Activated T-helper 17 cell treated with anti-CD3 and anti-CD28 coated beads, Interleukin-2, amount 50 U/mL, for 72 hours (primary cell): ENCODE measurements at regions not wholly inside any gene's neighbourhood (a gene's known extent, or its start where the extent isn't known, plus 50 kb on each side); places are given as distances from the start of the nearest gene placed in this dataset.

Source experiments
- ATAC-seq: fragments of 150-1000 bp; cut with Tn5 transposase; replicated peaks from 2 replicates; pipeline ENCODE4 v1.10.0; 2021; ENCODE audit warnings: mild to moderate bottlenecking, moderate library complexity
- H3K27ac Mint-ChIP-seq: one replicate; pipeline ENCODE4 v1.8.0; 2022; ENCODE audit warnings: mixed read lengths
- H3K27me3 Mint-ChIP-seq: one replicate; pipeline ENCODE4 v1.8.0; 2022; ENCODE audit warnings: mixed read lengths
- H3K36me3 Mint-ChIP-seq: one replicate; pipeline ENCODE4 v1.8.0; 2022; ENCODE audit warnings: low read depth, mild to moderate bottlenecking, mixed read lengths
- H3K4me1 Mint-ChIP-seq: one replicate; pipeline ENCODE4 v1.8.0; 2022; ENCODE audit warnings: mixed read lengths
- H3K4me3 Mint-ChIP-seq: one replicate; pipeline ENCODE4 v1.8.0; 2022; ENCODE audit warnings: mild to moderate bottlenecking, mixed read lengths
- H3K9me3 Mint-ChIP-seq: one replicate; pipeline ENCODE4 v1.8.0; 2022; ENCODE audit warnings: mixed read lengths

DNA sequence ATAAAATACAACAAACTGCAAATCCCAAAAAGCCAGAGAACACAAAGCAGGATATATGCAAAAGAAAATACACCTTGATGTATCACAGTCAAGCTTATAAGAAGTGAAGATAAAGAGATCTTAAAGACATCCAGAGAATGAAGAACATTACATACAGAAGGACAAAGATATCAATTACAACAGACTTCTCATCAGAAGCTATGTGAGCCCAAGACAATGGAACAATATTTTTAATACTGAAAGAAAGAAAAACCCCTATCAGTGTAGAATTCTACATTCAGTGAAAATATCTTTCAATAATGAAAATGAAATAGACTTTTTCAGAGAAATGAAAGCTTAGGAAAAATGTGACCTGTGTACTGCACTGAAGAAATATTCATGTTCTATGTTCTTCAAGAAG is 104.5 kb upstream of the PHACTR3 start:
- no peaks in the 10 kb centered on the region for H3K4me1 Mint-ChIP-seq
- H3K27ac Mint-ChIP-seq, result no peak overlapping the region
- ATAC-seq, result no peak
- peaks cover 35% of the 10 kb centered on the region for H3K27me3 Mint-ChIP-seq
- H3K4me3 Mint-ChIP-seq, result no peak overlapping the region
- H3K9me3 Mint-ChIP-seq, result no peaks in the 10 kb centered on the region
- no peaks in the 10 kb centered on the region for H3K36me3 Mint-ChIP-seq

DNA sequence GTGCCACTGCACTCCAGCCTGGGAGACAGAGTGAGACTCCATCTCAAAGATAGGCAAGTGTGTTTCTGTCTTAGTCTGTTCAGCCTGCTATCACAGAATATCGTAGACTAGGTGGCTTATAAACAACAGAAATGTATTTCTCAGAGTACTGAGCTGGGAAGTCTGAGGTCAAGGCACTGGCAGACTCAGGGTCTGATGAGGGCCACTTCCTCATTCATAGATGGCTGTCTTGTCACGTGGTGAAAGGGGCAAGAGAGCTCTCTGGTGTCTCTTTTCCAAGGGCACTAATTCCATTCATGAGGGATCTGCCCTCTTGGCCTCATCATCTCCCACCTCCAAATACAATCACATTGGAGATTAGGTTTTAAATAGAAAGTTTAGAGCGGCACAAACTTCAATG is 95.6 kb upstream of the PHACTR3 start:
- Mint-ChIP-seq H3K9me3 (no peaks in the 10 kb centered on the region), H3K27me3 (peaks cover 10% of the 10 kb centered on the region), H3K4me1 (no peaks in the 10 kb centered on the region), H3K36me3 (no peaks in the 10 kb centered on the region), H3K4me3 (no peak overlapping the region), H3K27ac (no peak overlapping the region)
- no peak for ATAC-seq

DNA sequence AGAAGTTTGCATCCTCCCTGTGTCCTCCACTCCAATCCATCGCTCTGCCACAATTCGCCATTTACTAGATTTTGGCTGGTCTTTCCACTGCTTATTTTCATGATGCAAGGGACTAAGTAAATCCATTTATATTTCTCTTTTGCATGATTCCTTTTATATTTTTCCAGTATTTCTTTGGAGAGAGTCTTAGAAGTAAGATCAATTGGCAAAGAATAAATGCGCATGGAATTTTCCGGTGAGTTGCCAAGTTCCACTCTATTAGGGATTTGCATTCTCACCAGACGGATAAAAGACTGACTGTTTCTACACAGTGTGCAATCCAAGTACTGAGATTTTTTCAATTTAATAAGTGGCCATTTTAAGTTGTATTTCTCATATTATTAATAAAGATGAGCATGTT is 91.7 kb upstream of the PHACTR3 start:
- Mint-ChIP-seq H3K36me3 (no peaks in the 10 kb centered on the region), H3K9me3 (no peaks in the 10 kb centered on the region), H3K27ac (no peak overlapping the region), H3K4me3 (no peak overlapping the region), H3K4me1 (peaks cover 5% of the 10 kb centered on the region), H3K27me3 (peaks cover 30% of the 10 kb centered on the region)
- no peak for ATAC-seq

DNA sequence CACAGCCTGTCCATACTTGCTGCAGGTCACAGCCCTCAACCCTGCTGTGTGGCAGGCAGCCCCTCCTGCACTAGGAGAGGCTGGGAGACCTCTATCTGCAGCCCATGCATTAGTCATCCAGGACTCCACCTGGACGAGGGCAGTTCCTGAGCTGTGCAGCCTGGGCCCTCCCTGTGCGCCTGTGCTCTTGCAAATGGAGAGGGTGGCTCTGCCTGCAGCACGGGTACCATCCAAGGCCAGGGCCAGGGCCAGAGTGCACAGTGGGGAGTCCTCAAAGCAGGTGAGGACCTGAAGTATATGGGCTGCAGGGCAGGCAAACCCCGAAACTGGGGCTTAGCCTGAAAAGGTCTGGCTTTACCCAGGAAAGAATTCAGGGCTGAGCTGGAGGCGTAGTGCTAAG is 89.8 kb upstream of the PHACTR3 start:
- H3K36me3 Mint-ChIP-seq, result no peaks in the 10 kb centered on the region
- H3K9me3 Mint-ChIP-seq, result no peaks in the 10 kb centered on the region
- H3K27ac Mint-ChIP-seq, result no peak overlapping the region
- ATAC-seq, result no peak
- peaks cover 40% of the 10 kb centered on the region for H3K27me3 Mint-ChIP-seq
- peaks cover 5% of the 10 kb centered on the region for H3K4me1 Mint-ChIP-seq
- no peak overlapping the region for H3K4me3 Mint-ChIP-seq

DNA sequence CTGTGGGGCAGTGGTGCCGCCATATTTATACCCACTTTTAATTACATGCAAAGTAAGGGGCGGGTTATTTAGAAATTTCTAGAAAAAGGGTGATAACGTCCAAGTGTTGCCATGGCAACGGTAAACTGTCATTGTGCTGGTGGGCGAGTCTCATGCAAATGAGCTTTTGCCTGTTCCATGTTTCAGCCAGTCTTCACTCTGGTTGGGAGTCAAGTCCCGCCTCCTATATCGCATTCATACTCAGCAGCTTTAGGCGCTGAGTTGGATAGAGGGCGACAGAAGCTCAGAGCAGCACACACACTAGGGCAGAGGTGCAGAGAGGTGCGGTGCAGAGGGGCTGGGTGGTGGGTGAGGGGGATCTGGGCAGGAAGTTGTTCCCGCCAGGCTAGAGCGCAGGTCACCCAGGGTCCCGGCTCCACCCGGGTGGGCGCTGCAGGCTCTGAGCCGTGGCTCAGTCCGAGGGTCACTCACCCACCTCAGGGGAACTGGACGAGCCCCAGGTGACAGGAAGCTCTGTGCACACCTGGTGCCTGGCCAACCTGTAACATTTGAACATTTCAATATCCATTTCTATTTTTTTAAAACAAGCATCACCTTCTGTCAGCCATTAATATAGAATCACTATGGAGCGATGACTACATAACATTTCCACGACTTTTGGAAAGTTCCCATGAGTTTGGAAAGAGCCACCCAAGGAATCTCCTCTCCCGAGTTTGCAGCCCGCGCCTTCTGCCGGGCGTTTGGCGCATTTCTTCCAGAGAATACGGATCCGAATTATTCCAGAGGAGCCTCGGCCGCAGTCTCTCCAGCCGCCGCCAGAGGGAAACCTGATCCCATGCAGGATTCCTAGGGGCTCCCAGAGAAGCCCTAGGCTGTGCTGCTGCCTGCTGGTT is 89.1 kb upstream of the PHACTR3 start:
- no peaks in the 10 kb centered on the region for H3K9me3 Mint-ChIP-seq
- ATAC-seq, result no peak
- no peak overlapping the region for H3K27ac Mint-ChIP-seq
- H3K4me1 Mint-ChIP-seq, result peaks cover 5% of the 10 kb centered on the region
- no peaks in the 10 kb centered on the region for H3K36me3 Mint-ChIP-seq
- peaks cover 42% of the 10 kb centered on the region for H3K27me3 Mint-ChIP-seq
- H3K4me3 Mint-ChIP-seq, result no peak overlapping the region

DNA sequence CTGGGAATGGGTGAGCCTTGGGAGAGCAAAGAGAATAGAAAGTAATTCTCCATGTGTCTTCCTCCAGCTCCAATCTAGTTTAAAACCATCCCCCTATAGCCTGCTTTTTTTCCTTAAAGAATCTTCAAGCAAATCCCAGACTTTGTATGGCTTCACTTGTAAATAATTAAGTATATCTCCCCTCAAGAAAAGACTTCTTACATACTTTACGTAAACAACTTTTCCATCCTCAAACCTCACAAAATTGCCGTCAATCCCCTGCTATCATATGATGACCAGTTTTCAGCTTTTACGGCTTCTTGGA is 88.5 kb upstream of the PHACTR3 start:
- Mint-ChIP-seq H3K36me3 (no peaks in the 10 kb centered on the region), H3K4me3 (no peak overlapping the region), H3K4me1 (peaks cover 5% of the 10 kb centered on the region), H3K9me3 (no peaks in the 10 kb centered on the region), H3K27ac (no peak overlapping the region), H3K27me3 (peaks cover 46% of the 10 kb centered on the region)
- no peak for ATAC-seq

DNA sequence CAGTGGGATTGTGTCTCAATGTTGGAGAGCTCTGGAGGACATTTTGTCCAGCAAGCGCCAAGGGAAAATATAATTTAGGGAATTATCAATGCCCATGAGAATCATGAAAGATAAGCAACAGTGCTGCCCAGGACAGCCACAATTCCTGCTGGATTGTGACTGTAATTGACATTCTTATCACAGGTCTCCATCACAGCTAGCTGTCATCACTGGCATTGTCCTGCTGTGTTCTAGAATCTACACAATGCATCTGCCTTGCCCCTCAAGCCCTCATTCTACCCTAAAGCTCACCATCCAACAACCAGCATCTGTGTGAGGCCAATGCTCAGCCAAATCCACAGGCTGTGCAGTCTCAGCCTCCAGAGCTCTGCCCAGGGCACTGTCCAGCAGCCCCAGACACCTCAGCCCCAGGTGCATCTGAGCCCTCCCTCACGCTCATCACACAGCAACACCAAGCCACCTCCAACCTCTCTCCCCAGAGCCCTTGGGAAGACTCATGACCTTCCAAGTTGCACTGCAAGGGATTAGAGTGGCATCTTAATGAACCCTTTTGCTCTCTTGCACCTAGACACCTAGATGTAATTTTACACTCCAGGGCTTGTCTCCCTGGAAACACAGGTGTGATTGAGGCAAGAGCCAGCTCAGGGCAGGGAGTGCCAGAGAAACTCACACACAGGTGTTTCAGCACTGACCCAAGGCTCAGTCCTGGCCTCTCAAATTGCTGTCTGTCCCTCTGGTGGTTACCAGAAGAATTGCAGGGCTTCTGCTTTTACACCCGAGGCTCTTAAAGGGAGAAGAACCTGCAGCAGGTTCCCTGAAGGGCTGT is 85.2 kb upstream of the PHACTR3 start:
- Mint-ChIP-seq H3K4me3 (no peak overlapping the region), H3K4me1 (peaks cover 5% of the 10 kb centered on the region), H3K36me3 (no peaks in the 10 kb centered on the region), H3K27ac (no peak overlapping the region), H3K9me3 (no peaks in the 10 kb centered on the region), H3K27me3 (peaks cover 52% of the 10 kb centered on the region)
- peak; percentile 67 for ATAC-seq

DNA sequence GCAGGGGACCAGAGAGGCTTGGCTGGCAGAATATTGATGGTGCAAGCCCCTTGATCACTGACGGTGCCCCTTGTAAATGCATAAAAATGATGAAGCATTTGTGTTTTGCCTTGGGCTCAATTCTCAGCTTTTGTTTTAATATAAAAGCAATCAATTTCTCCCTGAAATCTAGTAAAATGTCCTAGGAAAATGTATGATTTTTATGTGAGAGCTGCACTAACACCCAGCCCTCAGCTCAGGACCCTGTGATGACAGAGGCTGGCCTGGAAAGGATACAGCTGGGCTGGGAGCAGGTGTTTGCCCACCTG is 84.7 kb upstream of the PHACTR3 start:
- no peaks in the 10 kb centered on the region for H3K36me3 Mint-ChIP-seq
- no peak overlapping the region for H3K4me3 Mint-ChIP-seq
- ATAC-seq, result no peak
- peaks cover 5% of the 10 kb centered on the region for H3K4me1 Mint-ChIP-seq
- peaks cover 53% of the 10 kb centered on the region for H3K27me3 Mint-ChIP-seq
- H3K9me3 Mint-ChIP-seq, result no peaks in the 10 kb centered on the region
- no peak overlapping the region for H3K27ac Mint-ChIP-seq

DNA sequence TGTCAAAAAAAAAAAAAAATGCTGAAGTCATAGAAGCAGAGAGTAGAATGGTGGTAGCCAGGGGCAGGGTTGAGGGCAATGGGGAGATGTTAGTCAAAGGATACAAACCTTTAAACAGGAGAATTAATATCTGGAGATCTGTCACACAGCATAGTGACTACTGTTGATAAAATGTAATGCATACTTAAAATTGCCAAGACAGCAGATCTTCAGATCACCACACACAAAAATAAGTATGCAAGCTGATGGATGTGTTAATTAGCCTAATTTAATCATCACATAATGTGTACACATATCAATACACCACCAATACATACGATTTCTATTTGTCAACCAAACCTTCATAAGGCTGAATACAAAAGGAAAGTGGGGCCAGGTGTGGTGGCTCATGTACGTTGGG is 83.5 kb upstream of the PHACTR3 start:
- Mint-ChIP-seq H3K27ac (no peak overlapping the region), H3K4me3 (no peak overlapping the region), H3K4me1 (peaks cover 5% of the 10 kb centered on the region), H3K27me3 (peaks cover 60% of the 10 kb centered on the region), H3K9me3 (no peaks in the 10 kb centered on the region), H3K36me3 (no peaks in the 10 kb centered on the region)
- ATAC-seq, result no peak

DNA sequence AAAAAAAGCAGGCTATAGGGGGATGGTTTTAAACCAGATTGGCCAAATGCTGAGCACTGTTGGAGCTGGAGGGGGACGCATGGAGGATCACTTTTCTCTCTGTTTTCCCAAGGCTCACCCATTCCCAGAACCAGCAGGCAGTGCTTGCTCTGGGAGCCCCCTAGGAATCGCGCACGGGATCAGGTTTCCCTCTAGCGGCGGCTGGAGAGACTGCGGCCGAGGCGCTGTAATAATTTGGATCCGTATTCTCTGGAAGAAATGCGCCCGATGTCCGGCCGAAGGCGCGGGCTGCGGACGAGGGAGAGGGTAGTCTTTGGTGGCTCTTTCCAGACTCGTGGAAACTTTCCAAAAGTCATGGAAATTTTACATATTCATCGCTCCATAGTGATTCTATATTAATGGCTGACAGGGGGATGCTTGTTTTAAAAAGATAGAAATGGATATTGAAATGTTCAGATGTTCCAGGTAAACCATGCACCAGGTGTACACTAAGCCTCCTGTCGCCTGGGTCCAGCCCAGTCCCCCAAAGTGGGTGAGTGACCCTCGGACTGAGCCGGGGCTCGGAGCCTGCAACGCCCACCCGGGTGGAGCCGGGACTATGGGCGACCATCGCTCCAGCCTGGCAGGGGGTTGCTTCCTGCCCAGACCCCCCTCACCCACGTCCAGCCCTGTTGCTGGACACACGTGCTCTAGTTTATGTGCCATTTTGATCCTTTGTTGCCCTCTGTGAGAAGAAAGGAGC is 78.7 kb upstream of the PHACTR3 start:
- H3K4me1 Mint-ChIP-seq, result no peaks in the 10 kb centered on the region
- no peaks in the 10 kb centered on the region for H3K36me3 Mint-ChIP-seq
- H3K27ac Mint-ChIP-seq, result no peak overlapping the region
- H3K9me3 Mint-ChIP-seq, result no peaks in the 10 kb centered on the region
- peaks cover 51% of the 10 kb centered on the region for H3K27me3 Mint-ChIP-seq
- no peak overlapping the region for H3K4me3 Mint-ChIP-seq
- ATAC-seq, result no peak

DNA sequence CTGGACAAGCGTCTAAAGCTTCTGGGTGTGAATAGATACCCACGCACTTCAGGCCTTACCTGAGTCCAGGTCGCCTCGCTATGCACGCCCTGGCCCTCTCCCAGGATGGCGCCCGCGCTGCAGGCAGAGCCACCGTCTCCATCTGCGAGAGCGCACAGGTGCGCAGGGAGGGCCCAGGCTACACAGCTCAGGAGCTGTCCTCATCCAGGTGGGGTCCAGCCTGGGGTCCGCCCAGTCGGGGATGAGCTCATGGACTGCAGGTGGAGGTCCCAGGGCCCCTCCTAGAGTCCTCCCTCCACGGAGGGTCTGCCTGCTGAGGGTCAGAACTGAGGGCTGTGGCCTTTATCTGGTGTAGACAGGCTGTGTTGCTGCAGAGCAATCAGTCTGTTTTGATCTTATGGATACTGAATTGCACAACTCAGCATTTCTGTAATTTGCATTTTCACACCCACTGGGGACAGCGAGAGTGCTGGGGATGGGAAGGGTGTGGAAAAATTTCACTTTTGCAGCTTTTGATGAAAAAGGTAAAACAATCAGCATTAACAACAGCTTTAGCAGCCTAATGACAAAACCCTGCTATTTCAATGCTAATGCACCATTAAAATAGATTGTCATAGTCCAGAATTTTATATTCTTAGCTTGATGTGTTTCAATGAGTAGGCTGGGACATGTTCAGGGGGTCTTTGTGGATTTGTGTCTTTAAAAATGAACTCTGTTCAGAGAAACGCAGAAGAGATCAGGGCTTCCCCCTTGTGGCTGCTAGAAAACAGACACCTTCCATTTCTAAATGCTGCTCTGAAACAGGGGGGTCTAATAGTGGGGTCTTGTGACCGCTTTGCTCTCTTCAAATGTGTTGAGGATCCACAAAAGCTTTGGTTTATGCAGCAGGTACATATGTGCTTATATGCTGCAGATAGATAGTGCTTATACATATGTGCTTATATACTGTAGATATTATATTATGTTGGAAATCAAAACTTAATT is 77.8 kb upstream of the PHACTR3 start:
- H3K9me3 Mint-ChIP-seq, result no peaks in the 10 kb centered on the region
- H3K36me3 Mint-ChIP-seq, result no peaks in the 10 kb centered on the region
- no peak for ATAC-seq
- no peak overlapping the region for H3K4me3 Mint-ChIP-seq
- H3K27me3 Mint-ChIP-seq, result peaks cover 48% of the 10 kb centered on the region
- no peaks in the 10 kb centered on the region for H3K4me1 Mint-ChIP-seq
- H3K27ac Mint-ChIP-seq, result no peak overlapping the region

DNA sequence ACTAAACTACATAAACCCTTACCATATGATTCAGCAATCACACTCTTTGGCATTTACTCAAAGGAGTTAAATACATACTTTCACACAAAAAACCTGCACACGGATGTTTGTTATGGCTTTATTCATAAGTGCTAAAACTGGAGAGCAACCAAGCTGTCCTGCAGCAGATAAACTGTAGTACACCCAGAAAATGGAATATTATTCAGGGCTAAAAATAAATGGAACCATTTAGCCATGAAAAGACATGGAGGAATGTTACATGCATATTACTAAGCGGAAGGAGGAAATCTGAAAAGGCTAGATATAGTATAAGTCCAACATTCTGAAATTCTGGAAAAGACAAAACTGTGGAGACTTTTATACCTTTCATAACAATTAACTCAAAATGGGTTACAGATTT is 73.6 kb upstream of the PHACTR3 start:
- no peak overlapping the region for H3K27ac Mint-ChIP-seq
- no peak overlapping the region for H3K4me3 Mint-ChIP-seq
- ATAC-seq, result no peak

DNA sequence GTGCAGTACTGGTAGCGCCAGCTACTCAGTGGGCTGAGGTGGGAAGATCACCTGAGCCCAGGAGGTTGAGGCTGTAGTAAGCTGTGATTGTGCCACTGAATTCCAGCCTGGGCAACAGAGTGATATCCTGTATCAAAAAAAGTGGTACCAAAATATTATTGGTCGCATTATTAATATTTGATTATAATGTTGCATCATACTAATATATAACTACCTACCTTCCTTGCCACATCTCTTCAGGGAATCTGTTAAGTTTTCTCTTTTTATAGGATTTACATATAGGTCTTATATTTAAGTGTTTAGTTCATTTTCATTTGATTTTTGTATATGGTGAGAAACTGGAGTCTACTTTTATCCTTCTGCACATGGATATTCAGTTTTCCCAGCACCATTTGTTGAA is 66.3 kb upstream of the PHACTR3 start:
- H3K4me3 Mint-ChIP-seq, result no peak overlapping the region
- no peaks in the 10 kb centered on the region for H3K4me1 Mint-ChIP-seq
- ATAC-seq, result no peak
- H3K9me3 Mint-ChIP-seq, result peaks cover 12% of the 10 kb centered on the region
- no peak overlapping the region for H3K27ac Mint-ChIP-seq
- H3K27me3 Mint-ChIP-seq, result peaks cover 36% of the 10 kb centered on the region
- H3K36me3 Mint-ChIP-seq, result no peaks in the 10 kb centered on the region

More for the DNA sequence above, 73.6 kb upstream of the PHACTR3 start:
- Mint-ChIP-seq H3K4me1 (no peaks in the 10 kb centered on the region), H3K36me3 (no peaks in the 10 kb centered on the region), H3K9me3 (no peaks in the 10 kb centered on the region), H3K27me3 (peaks cover 22% of the 10 kb centered on the region)

DNA sequence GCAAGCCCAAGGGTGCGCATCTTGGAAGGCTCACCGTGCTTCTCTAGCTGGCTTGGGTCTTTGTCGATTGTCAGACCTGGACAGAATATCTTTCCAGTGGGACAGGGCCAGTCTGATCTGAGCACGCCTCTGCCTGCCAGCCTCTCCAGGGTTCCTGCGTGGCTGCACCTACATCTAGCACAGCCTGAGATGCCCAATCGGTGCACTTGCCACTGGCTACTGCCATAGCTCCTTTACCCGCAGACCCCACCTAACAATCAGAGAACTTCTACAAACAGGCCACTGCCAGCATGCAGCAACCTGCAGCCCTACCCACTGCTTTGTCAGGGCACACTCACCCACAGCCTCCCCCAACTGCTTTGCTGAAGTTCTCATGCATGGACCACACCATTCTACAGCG is 56.7 kb upstream of the PHACTR3 start:
- Mint-ChIP-seq H3K36me3 (no peaks in the 10 kb centered on the region), H3K27ac (no peak overlapping the region), H3K27me3 (peaks cover 37% of the 10 kb centered on the region), H3K9me3 (no peaks in the 10 kb centered on the region), H3K4me1 (no peaks in the 10 kb centered on the region), H3K4me3 (no peak overlapping the region)
- no peak for ATAC-seq
